ENCODE measurements at regions not wholly inside any gene's neighbourhood (a gene's known extent, or its start where the extent isn't known, plus 50 kb on each side); places are given as distances from the start of the nearest gene placed in this dataset.
"Not testable (repeated sequence)": the region's sequence is repeated elsewhere in the genome, so short reads cannot be mapped to it uniquely, and the experiment has no call there.

DNA sequence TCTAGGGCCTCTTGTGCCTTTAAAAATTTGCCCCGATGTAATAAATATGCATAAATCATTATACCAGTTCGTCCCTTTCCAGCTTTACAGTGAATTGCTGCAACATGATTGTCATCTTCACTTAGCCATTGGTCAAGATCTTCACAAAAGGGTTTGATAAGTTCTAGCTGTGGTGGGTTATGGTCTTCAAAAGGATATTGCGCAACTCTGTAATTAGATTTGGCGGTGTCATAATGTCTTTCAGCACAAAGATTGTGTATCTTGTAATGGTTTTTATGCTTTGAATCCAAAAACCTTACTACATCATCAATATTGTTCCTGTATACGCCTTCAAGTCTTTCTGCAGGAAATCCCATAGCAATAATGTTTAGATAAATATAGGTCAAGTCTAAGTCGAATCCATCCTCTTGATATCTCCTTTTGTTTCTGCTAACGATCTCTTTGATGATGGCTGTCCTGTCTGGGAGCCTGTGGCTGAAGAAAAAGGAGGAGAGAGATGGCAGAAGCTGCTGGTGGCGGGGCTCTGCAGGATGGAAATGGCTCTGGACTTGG, 119.1 kb upstream of the PRSS3 start:
- TF ChIP-seq, protein P1, sequence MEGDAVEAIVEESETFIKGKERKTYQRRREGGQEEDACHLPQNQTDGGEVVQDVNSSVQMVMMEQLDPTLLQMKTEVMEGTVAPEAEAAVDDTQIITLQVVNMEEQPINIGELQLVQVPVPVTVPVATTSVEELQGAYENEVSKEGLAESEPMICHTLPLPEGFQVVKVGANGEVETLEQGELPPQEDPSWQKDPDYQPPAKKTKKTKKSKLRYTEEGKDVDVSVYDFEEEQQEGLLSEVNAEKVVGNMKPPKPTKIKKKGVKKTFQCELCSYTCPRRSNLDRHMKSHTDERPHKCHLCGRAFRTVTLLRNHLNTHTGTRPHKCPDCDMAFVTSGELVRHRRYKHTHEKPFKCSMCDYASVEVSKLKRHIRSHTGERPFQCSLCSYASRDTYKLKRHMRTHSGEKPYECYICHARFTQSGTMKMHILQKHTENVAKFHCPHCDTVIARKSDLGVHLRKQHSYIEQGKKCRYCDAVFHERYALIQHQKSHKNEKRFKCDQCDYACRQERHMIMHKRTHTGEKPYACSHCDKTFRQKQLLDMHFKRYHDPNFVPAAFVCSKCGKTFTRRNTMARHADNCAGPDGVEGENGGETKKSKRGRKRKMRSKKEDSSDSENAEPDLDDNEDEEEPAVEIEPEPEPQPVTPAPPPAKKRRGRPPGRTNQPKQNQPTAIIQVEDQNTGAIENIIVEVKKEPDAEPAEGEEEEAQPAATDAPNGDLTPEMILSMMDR (IDR thresholded peaks at IDR 0.05) = not testable (repeated sequence)
- not testable (repeated sequence) for TF ChIP-seq POLR2A (IDR thresholded peaks at IDR 0.05)

Data from right lobe of liver (tissue), 4 donors.